Femur (tissue), 1 donor: ENCODE measurements at regions not wholly inside any gene's neighbourhood (a gene's known extent, or its start where the extent isn't known, plus 50 kb on each side); places are given as distances from the start of the nearest gene placed in this dataset.

Source experiments
- DNase-seq: peaks from one replicate; pipeline ENCODE4 v3.0.0-alpha.2; 2017

GRCh38 chr14:79961197-79961596, 250.1 kb downstream of the DIO2 start:
- no peak for DNase-seq

GRCh38 chr14:79960288-79960687, 251.0 kb downstream of the DIO2 start:
- DNase-seq: no peak

- DNase-seq: no peak
These were observed 259.7 kb downstream of the DIO2 start for GRCh38 chr14:79951572-79951971.

GRCh38 chr14:79949906-79950305, 261.4 kb downstream of the DIO2 start:
- DNase-seq: no peak

GRCh38 chr14:79947440-79948054, 263.8 kb downstream of the DIO2 start:
- no peak for DNase-seq

- no peak for DNase-seq
These were observed 272.1 kb downstream of the DIO2 start for GRCh38 chr14:79939235-79939634.

- DNase-seq: no peak
These were observed 273.1 kb downstream of the DIO2 start for GRCh38 chr14:79938185-79938584.

- DNase-seq: no peak
These were observed 273.9 kb downstream of the DIO2 start for GRCh38 chr14:79937433-79937832.

- DNase-seq: no peak
These were observed 286.8 kb downstream of the DIO2 start for GRCh38 chr14:79924551-79924950.

- DNase-seq: no peak
These were observed 291.1 kb downstream of the DIO2 start for GRCh38 chr14:79920180-79920692.
